ENCODE measurements at regions not wholly inside any gene's neighbourhood (a gene's known extent, or its start where the extent isn't known, plus 50 kb on each side); places are given as distances from the start of the nearest gene placed in this dataset.

DNA sequence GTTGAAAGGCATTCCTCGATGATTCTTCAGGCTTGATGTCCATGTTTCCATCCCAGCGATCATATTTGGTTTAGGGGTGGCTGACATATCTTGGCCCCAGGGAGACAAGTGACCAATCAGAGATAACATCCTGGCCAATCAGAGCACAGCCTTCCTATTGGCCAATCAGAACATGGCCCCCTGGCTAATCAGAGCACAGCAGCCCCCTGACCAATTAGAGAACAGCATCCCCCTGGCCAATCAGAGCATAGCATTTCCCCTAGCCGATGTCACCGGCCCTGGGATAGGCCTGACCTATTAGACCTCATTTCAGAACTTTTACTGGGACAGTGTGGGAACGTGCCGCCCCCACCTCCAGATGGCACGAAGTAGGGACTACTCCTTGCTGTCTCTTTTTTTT is 182.2 kb downstream of the AACS start:
- no peaks in the 10 kb centered on the region for H3K23me2 ChIP-seq (ENCODE audit: insufficient read length, low read depth, low read length, poor library complexity, severe bottlenecking)
- WGBS (ENCODE audit: extremely low coverage, insufficient read length, low lambda C conversion rate), result no CpG with 5 or more reads among the region's 7 CpGs

More for the DNA sequence above, 182.2 kb downstream of the AACS start:
- no peak overlapping the region for H3K27ac ChIP-seq (ENCODE audit: insufficient read length, low read depth, low read length)
- no peaks in the 10 kb centered on the region; the same call in 1 of the 2 replicates for H3K4me1 ChIP-seq (ENCODE audit: insufficient read depth, low read length)
- H3T11ph ChIP-seq (ENCODE audit: low read length), result no peak overlapping the region
- no peak for TF ChIP-seq CTCF (conservative IDR thresholded peaks at IDR 0.05)
- H3K14ac ChIP-seq (ENCODE audit: insufficient read depth, low read length), result no peak overlapping the region
- H2AK5ac ChIP-seq (ENCODE audit: insufficient read length, low read length), result no peak overlapping the region
- no peak overlapping the region for H2BK5ac ChIP-seq (ENCODE audit: insufficient read length, low read length)
- H3K79me1 ChIP-seq (ENCODE audit: insufficient read depth, low read depth, low read length, poor library complexity, severe bottlenecking), result no peaks in the 10 kb centered on the region
- no peaks in the 10 kb centered on the region for H4K20me1 ChIP-seq (ENCODE audit: control insufficient read depth, insufficient read depth, insufficient read length)
- no peak overlapping the region for H3K4ac ChIP-seq (ENCODE audit: low read depth, low read length)
- no peak overlapping the region for H3K9ac ChIP-seq (ENCODE audit: extremely low read depth, insufficient read length, low read length)
- no peaks in the 10 kb centered on the region for H3K27me3 ChIP-seq (ENCODE audit: insufficient read depth, low read length)
- H4K8ac ChIP-seq (replicated peaks; ENCODE audit: insufficient read length, low read depth, low read length), result no peak overlapping the region
- no peaks in the 10 kb centered on the region; the same call in 1 of the 2 replicates for H3K79me2 ChIP-seq (ENCODE audit: insufficient read depth, low read length)
- no peak overlapping the region for H4K91ac ChIP-seq (ENCODE audit: insufficient read length, low read depth, low read length)
- no peak overlapping the region for H3K56ac ChIP-seq (ENCODE audit: insufficient read length, low read depth, low read length)
- no peak overlapping the region for H2BK120ac ChIP-seq (ENCODE audit: low read depth, low read length, poor library complexity, severe bottlenecking)
- H2AFZ ChIP-seq (ENCODE audit: low read length), result no peak overlapping the region
- Mint-ChIP-seq H3K27ac (no peak overlapping the region), H3K36me3 (ENCODE audit: insufficient read depth in 1 of 3, low read depth in 3 of 3) (peaks cover 0 to 19% (median 0%) of the 10 kb centered on the region in 3 experiments; a peak in 3 of 7 replicates), H3K9me3 (no peaks in the 10 kb centered on the region), H3K4me3 (no peak overlapping the region), H3K27me3 (ENCODE audit: low read depth) (peaks cover 5% of the 10 kb centered on the region), H3K4me1 (peaks cover 9 to 26% of the 10 kb centered on the region in 2 experiments)
- H2BK15ac ChIP-seq (ENCODE audit: low read depth, low read length), result no peak overlapping the region
- H4K5ac ChIP-seq (ENCODE audit: insufficient read length, low read depth, low read length), result no peak overlapping the region
- no peak overlapping the region for H2BK20ac ChIP-seq (ENCODE audit: low read depth, low read length, poor library complexity, severe bottlenecking)
- no peak overlapping the region for H3K18ac ChIP-seq (ENCODE audit: insufficient read length, low read depth, low read length)
- no peak overlapping the region for H3K4me2 ChIP-seq (ENCODE audit: insufficient read depth, insufficient read length, low read length)
- H3K9me3 ChIP-seq (ENCODE audit: control insufficient read depth, low read depth, low read length), result no peaks in the 10 kb centered on the region
- no peak overlapping the region for H3K23ac ChIP-seq (ENCODE audit: insufficient read length, low read depth, low read length)
- no peak for DNase-seq
- no peak overlapping the region for H2BK12ac ChIP-seq (ENCODE audit: insufficient read length, low read depth, low read length)

Data from H9 (cell line).